ENCODE measurements at regions not wholly inside any gene's neighbourhood (a gene's known extent, or its start where the extent isn't known, plus 50 kb on each side); places are given as distances from the start of the nearest gene placed in this dataset.

DNA sequence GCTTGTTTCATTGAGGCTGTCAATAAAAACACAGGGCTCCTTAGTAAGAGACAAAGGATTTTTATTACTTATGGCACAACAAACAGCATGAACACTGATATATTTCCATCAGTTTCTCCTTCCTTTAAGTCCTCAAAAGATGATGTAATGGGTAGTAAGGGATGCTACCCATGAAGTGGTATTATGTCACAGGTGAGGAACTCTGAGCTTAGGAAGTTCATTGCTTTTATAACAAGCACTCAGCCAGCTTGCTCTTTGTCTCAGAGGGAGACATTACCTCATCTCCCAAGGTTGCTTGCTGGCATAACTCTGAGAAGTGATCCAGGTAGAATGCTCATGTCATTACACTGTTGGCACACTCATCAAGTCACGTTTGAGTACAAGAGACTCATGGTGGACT lies 287.0 kb upstream of the OR4E1 start:
- TF ChIP-seq BHLHE40 (IDR thresholded peaks at IDR 0.05; ENCODE audit: low read depth, low read length) (no peak), ELK1 (IDR thresholded peaks at IDR 0.05; ENCODE audit: borderline replicate concordance, low read depth, low read length) (no peak), RCOR1 (IDR thresholded peaks at IDR 0.05; ENCODE audit: insufficient replicate concordance, low read length) (no peak), POLR2A (IDR thresholded peaks at IDR 0.05; ENCODE audit: low read depth, low read length) (no peak), RFX5 (IDR thresholded peaks at IDR 0.05; ENCODE audit: low read depth, low read length) (no peak), MAFK (IDR thresholded peaks at IDR 0.05; ENCODE audit: low read depth, low read length) (no peak)
- TF ChIP-seq, protein P1, sequence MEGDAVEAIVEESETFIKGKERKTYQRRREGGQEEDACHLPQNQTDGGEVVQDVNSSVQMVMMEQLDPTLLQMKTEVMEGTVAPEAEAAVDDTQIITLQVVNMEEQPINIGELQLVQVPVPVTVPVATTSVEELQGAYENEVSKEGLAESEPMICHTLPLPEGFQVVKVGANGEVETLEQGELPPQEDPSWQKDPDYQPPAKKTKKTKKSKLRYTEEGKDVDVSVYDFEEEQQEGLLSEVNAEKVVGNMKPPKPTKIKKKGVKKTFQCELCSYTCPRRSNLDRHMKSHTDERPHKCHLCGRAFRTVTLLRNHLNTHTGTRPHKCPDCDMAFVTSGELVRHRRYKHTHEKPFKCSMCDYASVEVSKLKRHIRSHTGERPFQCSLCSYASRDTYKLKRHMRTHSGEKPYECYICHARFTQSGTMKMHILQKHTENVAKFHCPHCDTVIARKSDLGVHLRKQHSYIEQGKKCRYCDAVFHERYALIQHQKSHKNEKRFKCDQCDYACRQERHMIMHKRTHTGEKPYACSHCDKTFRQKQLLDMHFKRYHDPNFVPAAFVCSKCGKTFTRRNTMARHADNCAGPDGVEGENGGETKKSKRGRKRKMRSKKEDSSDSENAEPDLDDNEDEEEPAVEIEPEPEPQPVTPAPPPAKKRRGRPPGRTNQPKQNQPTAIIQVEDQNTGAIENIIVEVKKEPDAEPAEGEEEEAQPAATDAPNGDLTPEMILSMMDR (conservative IDR thresholded peaks at IDR 0.05; ENCODE audit: low read depth, low read length) = no peak
- TF ChIP-seq, protein P2, sequence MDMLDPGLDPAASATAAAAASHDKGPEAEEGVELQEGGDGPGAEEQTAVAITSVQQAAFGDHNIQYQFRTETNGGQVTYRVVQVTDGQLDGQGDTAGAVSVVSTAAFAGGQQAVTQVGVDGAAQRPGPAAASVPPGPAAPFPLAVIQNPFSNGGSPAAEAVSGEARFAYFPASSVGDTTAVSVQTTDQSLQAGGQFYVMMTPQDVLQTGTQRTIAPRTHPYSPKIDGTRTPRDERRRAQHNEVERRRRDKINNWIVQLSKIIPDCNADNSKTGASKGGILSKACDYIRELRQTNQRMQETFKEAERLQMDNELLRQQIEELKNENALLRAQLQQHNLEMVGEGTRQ (IDR thresholded peaks at IDR 0.05; ENCODE audit: low read depth, low read length) = no peak

Data from IMR-90 (cell line).